Lower leg skin (tissue), 3 donors: ENCODE measurements at regions not wholly inside any gene's neighbourhood (a gene's known extent, or its start where the extent isn't known, plus 50 kb on each side); places are given as distances from the start of the nearest gene placed in this dataset.

ENCODE experiments used
- CTCF ChIP-seq, 3 donors: fragments of 450-650 bp; IDR thresholded peaks; one replicate each; pipeline ENCODE4 v1.5.1; 2016; ENCODE audit warnings: antibody characterized with exemption in 3 of 3, mild to moderate bottlenecking in 3 of 3, moderate library complexity in 2 of 3
- POLR2A ChIP-seq, 2 donors: fragments of 450-650 bp; IDR thresholded peaks; one replicate each; pipeline ENCODE4 v1.6.1; 2016 to 2017; ENCODE audit warnings: antibody characterized with exemption in 2 of 2, mild to moderate bottlenecking in 1 of 2, moderate library complexity in 1 of 2

GRCh38 chr5:163177971-163178370 lies 259.4 kb upstream of the CCNG1 start:
- TF ChIP-seq CTCF (IDR thresholded peaks at IDR 0.05) (no peak), POLR2A (IDR thresholded peaks at IDR 0.05) (no peak)
